HG03045 (cell line): ENCODE measurements at regions not wholly inside any gene's neighbourhood (a gene's known extent, or its start where the extent isn't known, plus 50 kb on each side); places are given as distances from the start of the nearest gene placed in this dataset.

Source experiments
- ATAC-seq: cut with Tn5 transposase; IDR thresholded peaks from one replicate; pipeline ENCODE4 v1.9.1; 2021; ENCODE audit warnings: mild to moderate bottlenecking, moderate library complexity; ENCODE audit not compliant: unreplicated experiment

DNA sequence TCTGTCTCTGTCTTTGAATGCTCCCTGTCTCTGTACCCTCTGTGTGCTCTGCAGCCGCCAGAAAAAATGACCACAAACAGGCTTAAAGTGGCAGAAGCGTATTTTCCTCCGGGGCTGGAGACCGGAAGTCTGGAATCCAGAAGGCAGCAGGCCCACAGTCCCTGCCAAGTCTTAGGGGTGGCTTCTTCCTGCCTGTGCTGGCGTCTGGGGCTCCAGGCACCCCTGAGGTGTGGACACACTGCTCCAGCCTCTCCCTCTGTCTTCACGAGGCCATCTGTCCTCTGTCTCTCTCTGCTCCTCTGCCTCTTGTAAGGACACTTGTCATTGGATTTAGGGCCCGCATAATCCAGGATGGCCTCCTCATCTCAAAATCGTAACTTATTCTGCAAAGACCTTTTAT, 298.4 kb upstream of the IRX4 start:
- ATAC-seq: no peak

DNA sequence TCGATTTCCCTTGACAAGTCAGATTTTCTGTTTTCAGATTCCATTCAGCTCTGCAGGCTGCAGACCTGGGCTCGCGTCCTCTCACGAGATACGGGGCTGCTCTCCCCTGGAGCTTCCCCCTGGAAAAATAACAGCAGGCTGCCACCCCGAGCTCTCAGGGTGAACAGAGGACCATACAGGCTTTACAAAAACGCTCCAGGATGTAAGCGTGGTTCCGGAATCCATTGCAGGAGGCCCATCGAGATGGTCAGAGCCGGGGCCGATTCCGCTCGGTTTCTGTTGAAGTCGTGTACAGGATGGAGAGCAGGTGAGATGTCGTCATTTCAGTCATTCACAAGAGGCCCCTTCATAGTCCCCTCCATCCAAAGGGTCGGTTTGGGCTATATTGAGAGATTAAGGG, 297.7 kb upstream of the IRX4 start:
- ATAC-seq: no peak

DNA sequence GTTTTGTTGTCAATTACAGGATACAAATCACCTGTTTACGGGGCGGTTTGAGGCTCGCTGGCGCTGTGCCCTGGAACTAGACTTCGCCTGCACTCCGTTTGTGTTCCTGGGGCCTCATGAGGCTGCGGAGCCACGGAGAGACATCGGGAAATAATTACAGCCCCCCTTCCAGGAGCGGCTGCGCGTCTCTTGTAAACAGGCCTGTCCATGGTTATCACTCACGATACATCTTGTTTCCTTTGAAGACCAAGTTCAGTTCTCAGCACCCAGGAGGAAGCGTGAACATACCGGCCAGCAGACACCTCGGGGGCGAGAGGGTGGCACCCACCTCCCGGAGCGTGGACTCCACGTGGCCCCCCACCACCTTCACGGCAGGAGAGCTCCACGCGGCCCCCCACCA, 297.1 kb upstream of the IRX4 start:
- no peak for ATAC-seq

- ATAC-seq: no peak
Measured at GRCh38 chr5:2178528-2178927, 295.8 kb upstream of the IRX4 start.

DNA sequence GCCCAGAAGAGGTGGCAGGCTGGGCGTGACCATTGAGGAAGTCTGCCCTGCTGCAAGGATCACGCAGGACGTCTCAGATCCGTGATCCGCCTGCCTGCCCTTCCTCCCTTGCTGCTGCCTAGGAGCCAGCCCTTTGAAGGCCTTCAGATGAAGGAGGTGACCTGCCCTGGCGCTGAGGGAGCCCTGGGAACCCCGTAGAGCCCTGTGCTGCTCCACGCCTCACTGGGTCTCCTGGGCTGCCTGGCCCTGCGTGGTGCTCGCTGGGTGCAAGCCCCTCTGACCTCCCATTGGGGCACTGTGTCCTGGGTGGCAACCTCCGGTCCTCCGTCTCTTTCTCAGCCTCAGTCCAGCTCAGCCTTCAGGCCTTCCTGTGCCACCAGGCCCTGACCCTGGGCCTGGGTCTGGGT, 295.3 kb upstream of the IRX4 start:
- no peak for ATAC-seq

DNA sequence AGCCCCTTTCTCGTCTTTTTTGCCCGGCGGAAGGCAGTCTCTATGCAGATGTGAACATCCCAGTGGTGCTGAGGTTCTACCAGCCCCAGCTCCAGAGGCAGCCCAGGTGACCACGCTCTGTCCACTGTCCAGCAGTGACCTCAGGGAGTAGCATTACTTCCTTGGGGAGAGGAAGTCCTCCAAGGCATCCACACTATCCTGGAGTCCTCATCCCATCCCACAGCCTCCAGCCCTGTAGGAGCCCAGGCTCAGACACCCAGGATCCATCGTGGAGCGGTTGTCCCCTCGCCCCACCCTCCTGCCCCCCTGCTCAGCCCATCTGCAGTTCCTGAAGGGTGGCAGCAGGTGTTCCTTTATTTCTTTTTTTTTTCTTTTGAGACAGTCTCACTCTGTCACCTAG, 294.5 kb upstream of the IRX4 start:
- ATAC-seq: no peak

GRCh38 chr5:2176581-2176980, 293.9 kb upstream of the IRX4 start:
- ATAC-seq: no peak

GRCh38 chr5:2175842-2176404, 293.2 kb upstream of the IRX4 start:
- no peak for ATAC-seq

DNA sequence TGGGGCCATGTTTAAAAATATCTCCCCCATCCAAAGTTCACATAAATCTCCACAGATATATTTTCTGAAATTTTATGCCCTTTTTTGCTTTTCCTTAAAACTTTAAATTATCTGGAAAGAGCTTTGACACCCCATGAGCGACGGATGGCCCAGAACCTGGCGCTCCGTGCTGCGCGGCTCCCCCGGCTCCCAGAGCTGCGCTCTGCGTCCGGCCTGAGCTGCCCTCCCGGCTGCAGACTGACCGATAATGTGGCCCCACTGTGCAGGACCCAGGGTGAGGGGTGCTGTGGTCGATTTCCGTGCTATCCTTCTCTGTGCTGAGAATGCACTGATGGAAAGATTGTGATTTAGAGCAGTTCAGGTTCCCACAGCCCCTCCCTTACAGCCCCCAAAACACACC, 292.3 kb upstream of the IRX4 start:
- no peak for ATAC-seq

DNA sequence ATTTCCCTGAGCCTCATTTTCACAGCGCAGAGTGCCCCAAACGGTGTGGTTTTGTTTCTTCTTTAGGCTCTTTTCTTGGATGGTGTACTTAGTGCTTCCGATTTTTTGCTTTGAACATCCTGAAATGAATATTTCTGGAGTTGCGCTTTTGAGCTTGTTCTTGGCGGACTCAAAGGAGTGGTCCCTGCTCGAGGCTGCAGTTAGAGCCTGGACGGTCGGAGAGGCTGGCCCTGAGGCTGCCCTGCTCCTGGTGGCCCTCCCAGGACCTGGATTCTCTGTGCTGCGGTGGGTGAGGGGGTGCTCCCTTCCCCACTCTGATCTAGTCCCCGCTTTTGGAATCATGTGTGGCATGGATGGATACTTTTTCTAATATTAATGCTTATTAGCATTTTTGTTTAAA, 291.8 kb upstream of the IRX4 start:
- no peak for ATAC-seq

GRCh38 chr5:2173151-2173834, 290.6 kb upstream of the IRX4 start:
- no peak for ATAC-seq

DNA sequence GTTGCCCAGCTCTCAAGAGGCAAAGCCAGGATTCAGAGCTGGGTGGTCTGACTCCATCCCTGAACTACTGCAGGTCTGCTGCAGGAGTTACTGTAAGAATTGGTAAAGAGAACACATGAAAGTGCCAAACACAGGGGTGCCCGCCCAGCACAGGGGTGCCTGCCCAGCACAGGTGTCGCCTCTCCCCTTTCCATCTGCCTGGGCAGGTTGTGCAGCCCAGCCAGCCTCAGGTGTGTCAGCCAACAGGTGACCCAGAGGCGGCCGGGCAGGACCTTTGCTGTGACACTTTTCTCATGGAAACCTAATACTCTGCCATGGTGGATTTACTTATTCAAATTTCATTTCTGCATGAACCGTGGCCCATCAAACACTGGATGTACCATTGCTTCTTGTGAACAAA, 289.7 kb upstream of the IRX4 start:
- no peak for ATAC-seq

DNA sequence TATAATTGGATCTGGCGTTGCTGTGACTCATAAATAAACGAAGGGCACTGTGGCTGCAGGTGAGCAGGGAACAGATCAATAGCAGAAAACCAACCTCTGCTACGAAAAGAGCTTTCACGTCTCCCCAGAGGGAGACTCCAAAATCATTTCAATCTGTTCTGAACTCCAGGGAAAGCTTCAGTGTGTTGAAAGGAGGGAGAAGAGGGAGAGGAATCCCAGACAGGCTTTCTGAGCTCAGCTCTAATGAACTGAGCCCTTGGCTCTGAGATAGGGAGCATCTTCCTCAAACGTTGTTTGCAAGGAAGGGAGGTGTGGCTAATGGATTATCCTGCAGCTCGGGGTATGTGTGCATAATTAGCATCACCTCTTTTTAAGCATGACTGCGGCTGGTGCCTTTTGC, 288.0 kb upstream of the IRX4 start:
- ATAC-seq: no peak

DNA sequence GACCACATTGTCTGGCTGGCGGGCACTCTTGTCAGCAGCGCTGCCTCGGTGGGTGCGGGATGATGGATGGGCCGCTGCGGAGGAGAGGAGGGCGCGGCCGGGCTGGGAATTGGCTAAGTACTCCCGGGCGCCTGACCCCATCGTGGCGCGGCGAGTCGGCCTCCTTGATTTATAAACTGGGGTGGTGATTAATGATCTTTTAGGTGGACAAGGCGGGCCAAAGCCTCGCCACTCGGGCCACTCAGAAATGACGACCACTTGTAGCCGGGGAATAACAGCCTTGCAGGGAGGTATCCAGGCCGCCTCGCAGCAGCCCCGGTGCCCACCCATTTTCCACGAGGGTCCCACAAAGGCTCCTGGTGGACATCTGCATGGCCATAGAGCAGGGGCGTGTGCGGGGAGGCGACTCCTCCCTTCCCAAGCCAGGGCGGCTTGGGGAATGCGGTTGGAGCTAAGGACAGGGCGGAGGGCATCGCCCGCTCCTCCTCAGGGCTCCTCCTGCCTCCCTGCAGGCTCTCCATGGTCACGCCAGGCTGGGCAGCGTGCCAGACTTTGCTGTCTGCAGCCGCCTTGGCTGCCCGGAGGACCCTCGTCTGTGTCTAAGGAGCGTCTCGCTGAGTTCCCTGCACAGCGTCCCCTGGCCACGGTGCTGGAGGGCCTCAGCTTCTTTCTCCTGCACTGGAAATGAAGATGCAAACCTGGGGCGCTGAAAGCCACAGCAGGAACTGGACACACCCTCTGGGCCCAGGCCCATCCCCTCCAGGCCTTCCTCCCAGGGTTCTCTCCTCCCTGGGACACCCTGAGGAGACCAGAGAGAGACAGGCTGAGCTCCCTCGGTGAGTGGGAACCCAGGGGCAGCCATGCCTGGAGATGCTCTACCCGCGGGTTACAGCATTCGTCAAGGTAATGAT, 287.4 kb upstream of the IRX4 start:
- ATAC-seq: no peak

DNA sequence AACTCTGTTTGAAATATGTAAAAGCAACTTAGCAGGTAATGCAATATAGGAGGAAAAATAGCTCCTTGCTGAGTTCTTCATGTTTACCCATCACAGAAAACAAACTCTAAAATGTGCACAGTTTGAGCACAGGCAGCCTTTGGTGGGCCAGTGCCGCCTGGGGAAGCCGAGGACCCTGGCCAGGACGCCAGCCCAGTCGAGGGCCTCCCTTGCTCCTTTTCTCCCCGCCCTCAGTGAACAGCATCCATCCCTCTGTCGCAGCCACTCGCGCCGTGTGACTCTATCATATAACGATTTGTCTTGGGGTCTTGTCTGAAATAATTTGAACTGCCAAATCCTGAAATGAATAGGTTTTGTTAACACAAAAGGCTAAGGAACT, 286.7 kb upstream of the IRX4 start:
- no peak for ATAC-seq

DNA sequence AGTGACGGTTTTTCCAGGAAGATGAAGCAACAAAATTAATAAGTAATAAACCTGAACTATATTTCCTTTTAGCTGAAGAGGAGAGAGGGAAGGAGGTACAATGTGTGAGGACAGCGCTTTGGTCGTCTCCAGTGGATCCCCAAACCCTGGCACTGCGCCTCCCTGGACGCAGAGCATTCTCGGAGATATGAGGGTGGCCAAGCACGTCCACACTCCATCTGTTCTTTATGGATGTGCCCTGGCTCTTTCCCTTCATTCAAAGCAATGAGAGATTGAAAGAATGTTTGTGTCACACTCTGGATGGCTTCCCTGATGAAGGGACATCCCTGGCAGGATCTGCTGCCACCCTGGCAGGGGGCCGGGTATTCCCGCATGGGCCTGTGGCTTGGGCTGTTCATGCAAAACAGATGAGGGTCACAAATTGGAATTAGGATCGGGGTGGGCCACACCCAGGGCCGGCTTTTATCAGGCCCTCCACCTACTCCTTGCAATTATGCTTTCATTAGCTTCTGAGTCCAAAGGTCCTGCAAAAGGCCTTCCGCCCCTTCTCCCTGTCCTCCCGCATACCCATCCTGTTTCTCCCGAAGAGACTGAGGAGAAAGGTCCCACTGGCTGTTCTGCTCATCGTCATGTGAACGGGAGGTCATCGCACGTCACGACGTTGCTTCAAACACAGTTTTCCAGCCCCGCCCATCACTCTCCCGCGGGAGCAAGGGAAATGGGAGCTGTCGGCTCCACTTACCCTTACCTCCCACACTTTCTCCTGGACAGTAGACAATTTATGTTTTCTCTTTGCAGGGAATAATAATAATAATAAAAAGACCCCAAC, 286.1 kb upstream of the IRX4 start:
- ATAC-seq: no peak

- ATAC-seq: no peak
Measured at GRCh38 chr5:2167671-2168070, 284.9 kb upstream of the IRX4 start.

DNA sequence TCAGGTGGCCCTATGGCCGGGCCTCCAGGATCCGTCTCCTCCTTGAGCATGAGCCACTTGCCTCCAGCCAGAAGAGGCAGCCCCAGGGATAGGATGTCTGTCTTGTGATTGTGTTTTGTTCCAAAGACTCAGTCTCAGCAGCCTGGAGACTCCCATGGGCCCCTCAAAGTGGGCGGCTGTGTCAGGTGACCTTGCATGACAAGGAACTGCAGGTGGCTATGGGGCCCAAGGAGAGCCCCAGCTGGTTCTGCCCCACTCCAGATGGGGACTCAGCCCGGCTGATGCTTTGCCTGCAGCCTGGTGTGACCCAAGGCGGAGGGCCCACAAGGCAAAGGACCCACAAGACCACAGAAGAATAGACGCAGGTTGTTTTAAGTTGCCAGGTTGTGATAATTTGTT, 284.3 kb upstream of the IRX4 start:
- no peak for ATAC-seq

GRCh38 chr5:2166306-2166978, 283.7 kb upstream of the IRX4 start:
- no peak for ATAC-seq

DNA sequence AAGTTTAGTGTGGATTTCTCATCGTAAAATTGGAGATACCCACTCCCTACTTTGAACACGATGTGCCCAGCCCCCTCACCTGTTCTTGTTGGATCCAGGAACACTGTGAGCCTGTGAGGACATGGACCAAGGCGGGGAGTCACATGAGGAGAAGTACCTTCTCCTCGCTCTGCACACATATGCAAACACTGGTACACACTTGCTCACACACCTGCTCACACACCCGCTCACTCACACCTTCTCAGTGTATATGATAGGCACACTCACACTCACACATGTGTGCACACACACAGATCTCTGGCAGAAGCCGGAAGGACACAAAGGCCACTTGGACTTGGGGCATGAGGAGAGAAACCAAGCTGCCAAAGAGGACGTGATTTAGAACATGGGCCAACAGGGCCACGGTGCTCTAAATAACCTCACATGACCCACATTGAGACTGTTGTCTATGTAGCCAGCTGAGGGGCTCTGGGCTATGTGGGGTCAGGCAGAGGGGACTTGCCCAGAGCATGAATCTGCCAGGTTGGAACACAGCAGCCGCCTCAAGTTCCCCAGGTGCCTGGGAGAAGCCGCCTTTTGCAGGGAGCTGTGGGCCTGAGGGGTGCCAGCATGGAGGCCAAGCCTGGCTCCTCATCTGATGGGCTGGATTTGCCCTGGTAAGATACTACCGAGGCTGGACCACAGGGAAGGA, 283.0 kb upstream of the IRX4 start:
- ATAC-seq: no peak
